ENCODE measurements at regions not wholly inside any gene's neighbourhood (a gene's known extent, or its start where the extent isn't known, plus 50 kb on each side); places are given as distances from the start of the nearest gene placed in this dataset.

- TF ChIP-seq CTCF (conservative IDR thresholded peaks at IDR 0.05; ENCODE audit: low read depth, low read length): no peak
- TF ChIP-seq FOS (IDR thresholded peaks at IDR 0.05; ENCODE audit: low read depth, low read length): no peak
- no peak for TF ChIP-seq RFX5 (IDR thresholded peaks at IDR 0.05; ENCODE audit: low read depth, low read length)
- no peak for TF ChIP-seq POLR2A (IDR thresholded peaks at IDR 0.05; ENCODE audit: low read depth, low read length)
These were observed 707.2 kb upstream of the REG3G start for GRCh38 chr2:78318275-78318674.

Data from IMR-90 (cell line).